ENCODE measurements at regions not wholly inside any gene's neighbourhood (a gene's known extent, or its start where the extent isn't known, plus 50 kb on each side); places are given as distances from the start of the nearest gene placed in this dataset.

DNA sequence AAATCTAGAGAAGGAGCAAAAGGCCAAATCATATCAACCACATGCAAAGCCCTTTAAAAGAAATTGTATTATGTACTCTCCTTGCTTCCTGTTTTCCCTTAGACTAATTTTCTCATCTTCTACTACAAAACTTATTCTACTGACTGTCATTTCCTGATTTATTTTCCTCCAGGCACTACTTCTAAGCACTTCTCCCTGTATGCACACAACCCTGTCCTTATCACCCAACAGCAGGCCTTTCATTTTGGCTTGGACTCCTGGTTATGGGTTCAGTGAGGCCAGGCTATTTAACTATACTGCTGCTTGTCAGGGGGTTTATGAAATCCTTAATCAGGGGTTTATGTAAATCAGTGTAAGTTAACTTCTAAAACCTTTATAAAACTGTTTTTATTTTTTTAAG lies 205.1 kb upstream of the FAM98A start:
- TF ChIP-seq, protein P1, sequence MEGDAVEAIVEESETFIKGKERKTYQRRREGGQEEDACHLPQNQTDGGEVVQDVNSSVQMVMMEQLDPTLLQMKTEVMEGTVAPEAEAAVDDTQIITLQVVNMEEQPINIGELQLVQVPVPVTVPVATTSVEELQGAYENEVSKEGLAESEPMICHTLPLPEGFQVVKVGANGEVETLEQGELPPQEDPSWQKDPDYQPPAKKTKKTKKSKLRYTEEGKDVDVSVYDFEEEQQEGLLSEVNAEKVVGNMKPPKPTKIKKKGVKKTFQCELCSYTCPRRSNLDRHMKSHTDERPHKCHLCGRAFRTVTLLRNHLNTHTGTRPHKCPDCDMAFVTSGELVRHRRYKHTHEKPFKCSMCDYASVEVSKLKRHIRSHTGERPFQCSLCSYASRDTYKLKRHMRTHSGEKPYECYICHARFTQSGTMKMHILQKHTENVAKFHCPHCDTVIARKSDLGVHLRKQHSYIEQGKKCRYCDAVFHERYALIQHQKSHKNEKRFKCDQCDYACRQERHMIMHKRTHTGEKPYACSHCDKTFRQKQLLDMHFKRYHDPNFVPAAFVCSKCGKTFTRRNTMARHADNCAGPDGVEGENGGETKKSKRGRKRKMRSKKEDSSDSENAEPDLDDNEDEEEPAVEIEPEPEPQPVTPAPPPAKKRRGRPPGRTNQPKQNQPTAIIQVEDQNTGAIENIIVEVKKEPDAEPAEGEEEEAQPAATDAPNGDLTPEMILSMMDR (IDR thresholded peaks at IDR 0.05; ENCODE audit: low read depth, low read length): no peak
- no peak overlapping the region for H3K4me3 ChIP-seq (ENCODE audit: low read depth, low read length)
- peaks cover 3% of the 10 kb centered on the region; the same call in 1 of the 2 replicates for H3K27me3 ChIP-seq
- no peak for DNase-seq
- H3K36me3 ChIP-seq: no peaks in the 10 kb centered on the region
- no peaks in the 10 kb centered on the region for H3K9me3 ChIP-seq
- no peaks in the 10 kb centered on the region for H3K4me1 ChIP-seq

DNA sequence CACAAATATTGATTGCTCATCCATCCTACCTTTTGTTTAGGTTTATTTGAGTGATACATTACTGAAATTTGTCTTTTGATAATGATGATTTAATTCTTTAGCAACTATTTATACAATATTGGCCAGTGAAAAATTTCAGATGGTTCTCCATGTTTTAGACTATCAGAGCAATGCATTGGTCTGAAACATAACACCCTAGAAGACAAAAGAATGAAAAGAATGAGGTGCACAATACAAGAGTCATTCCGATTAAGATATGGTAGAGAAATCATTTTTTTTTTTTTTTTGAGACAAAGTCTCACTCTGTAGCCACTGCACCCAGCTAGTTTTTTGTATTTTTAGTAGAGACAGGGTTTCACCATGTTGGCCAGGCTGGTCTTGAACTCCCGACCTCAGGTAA lies 197.4 kb upstream of the FAM98A start:
- TF ChIP-seq, protein P1 (IDR thresholded peaks at IDR 0.05; ENCODE audit: low read depth, low read length): no peak
- no peak for DNase-seq

DNA sequence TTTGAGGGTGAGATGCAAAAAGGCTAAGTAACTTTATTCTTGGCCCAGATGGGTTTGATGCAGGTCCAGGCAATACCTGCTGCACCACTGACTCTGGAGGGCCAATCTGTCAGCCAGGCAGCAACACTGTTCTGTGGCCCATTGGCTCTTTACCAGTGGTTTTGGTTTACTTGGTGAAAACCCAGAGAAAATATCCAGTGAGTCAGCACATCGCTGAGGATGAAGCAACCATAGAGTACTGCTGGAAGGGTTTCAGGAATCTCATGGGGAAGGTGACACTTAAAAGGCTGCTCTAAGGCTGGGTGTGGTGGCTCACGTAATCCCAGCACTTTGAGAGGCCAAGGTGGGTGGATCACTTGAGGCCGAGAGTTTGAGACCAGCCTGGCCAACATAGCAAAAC lies 192.5 kb upstream of the FAM98A start:
- no peaks in the 10 kb centered on the region for H3K4me1 ChIP-seq
- no peaks in the 10 kb centered on the region for H3K9me3 ChIP-seq
- no peak for DNase-seq
- no peaks in the 10 kb centered on the region; the same call in 1 of the 2 replicates for H3K27me3 ChIP-seq
- no peaks in the 10 kb centered on the region for H3K36me3 ChIP-seq
- H3K4me3 ChIP-seq (ENCODE audit: low read depth, low read length): no peak overlapping the region
- TF ChIP-seq, protein P1 (IDR thresholded peaks at IDR 0.05; ENCODE audit: low read depth, low read length): no peak

More for the DNA sequence above, 197.4 kb upstream of the FAM98A start:
- H3K27me3 ChIP-seq: no peaks in the 10 kb centered on the region
- H3K4me1 ChIP-seq: no peaks in the 10 kb centered on the region
- H3K4me3 ChIP-seq (ENCODE audit: low read depth, low read length): no peak overlapping the region
- no peaks in the 10 kb centered on the region for H3K36me3 ChIP-seq
- no peaks in the 10 kb centered on the region; the same call in 1 of the 2 replicates for H3K9me3 ChIP-seq

DNA sequence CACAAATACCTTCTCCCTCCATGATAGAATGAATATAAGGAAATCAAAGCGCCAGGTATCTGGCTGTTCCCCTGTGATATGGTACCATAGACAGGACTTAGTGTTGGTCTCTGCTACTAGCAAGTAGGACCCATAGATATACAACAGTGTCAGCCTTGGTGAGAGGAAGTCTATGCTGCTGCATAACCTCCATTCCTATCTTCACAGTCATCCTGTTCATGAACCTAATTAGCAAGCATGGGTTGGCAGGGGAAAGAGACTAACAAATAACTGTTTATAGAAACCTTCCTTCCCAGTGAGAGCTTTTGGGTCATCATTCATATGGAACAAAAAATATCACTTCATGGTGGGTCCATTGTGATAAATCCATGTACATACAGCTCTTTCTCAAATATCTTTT lies 188.9 kb upstream of the FAM98A start:
- Histone ChIP-seq H3K4me3 (ENCODE audit: low read depth, low read length) (no peak overlapping the region), H3K4me1 (no peaks in the 10 kb centered on the region), H3K27me3 (no peaks in the 10 kb centered on the region; the same call in 1 of the 2 replicates), H3K9me3 (no peaks in the 10 kb centered on the region), H3K36me3 (no peaks in the 10 kb centered on the region)
- no peak for DNase-seq
- TF ChIP-seq, protein P1 (IDR thresholded peaks at IDR 0.05; ENCODE audit: low read depth, low read length): no peak

DNA sequence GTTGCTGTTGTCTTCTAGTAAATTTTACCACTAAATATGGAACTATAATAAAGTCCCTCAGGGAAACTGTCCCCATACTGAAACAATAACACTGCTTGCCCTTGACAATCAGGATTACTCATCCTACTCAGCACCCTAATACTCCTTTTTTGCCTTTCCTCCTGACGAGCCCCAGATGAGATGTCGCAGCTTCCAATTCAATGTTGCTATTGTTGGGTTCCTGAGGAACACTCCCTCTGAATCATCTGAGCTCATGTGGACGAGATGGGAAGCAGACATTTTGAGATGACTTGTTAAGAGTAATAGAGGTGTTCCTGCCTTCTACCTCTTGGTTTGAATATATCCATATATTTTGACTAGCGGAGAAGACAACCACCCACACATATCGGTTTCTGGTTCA lies 187.8 kb upstream of the FAM98A start:
- no peaks in the 10 kb centered on the region for H3K36me3 ChIP-seq
- DNase-seq: no peak
- TF ChIP-seq, protein P1 (IDR thresholded peaks at IDR 0.05; ENCODE audit: low read depth, low read length): no peak
- H3K9me3 ChIP-seq: no peaks in the 10 kb centered on the region
- H3K4me3 ChIP-seq (ENCODE audit: low read depth, low read length): no peak overlapping the region
- H3K4me1 ChIP-seq: no peaks in the 10 kb centered on the region
- H3K27me3 ChIP-seq: no peaks in the 10 kb centered on the region; the same call in 1 of the 2 replicates

DNA sequence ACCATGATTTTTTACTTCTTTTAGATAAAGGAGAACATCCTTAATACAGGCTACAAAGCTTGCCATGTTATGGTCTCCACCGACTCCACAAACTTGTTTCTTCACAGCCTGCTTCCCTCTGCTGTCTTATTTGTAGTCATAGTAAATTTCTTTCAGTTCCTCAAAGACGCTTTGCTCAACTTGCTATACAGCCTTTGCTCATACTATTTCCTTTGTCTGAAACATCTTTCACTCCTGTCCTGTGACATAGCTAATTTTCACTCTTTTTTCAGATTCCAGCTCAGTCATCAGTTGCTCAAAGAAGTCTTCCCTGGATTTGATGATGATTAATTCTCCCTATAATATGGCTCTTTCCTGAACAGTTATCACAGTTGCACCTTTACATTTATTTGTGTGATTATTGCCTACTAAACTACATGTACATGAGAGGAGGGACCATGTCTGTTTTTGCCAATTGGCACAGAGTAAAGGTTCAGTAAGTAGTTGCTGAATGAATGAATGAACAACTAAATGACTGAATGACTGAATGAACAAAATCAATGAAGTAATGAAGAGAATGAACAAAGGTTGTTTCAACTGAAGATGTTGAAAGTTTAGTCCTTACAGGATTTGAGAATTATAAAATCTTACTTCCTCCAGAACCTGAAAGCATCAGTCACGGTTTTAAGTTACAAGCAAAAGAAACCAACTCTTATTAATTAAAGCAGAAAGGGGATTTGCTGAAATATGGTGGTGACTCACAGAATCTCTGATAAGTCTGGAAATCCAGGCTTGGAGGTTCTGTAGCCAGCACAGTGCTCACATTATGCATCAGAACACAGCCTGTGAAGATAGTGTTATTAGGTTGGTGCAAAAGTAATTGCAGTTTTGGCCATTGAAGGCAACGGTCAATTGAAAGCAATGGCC lies 186.4 kb upstream of the FAM98A start:
- no peak overlapping the region for H3K4me3 ChIP-seq (ENCODE audit: low read depth, low read length)
- H3K27me3 ChIP-seq: no peaks in the 10 kb centered on the region; the same call in 1 of the 2 replicates
- no peaks in the 10 kb centered on the region for H3K4me1 ChIP-seq
- H3K9me3 ChIP-seq: no peaks in the 10 kb centered on the region
- H3K36me3 ChIP-seq: no peaks in the 10 kb centered on the region
- no peak for DNase-seq
- TF ChIP-seq, protein P1 (IDR thresholded peaks at IDR 0.05; ENCODE audit: low read depth, low read length): no peak
